ENCODE measurements at regions not wholly inside any gene's neighbourhood (a gene's known extent, or its start where the extent isn't known, plus 50 kb on each side); places are given as distances from the start of the nearest gene placed in this dataset.

GRCh38 chr2:6554466-6554865, 311.2 kb downstream of the CMPK2 start:
- peak; percentile 23 for DNase-seq

- peak; percentile 10 for DNase-seq
Observed at GRCh38 chr2:6556755-6557154, 309.0 kb downstream of the CMPK2 start.

- DNase-seq, result no peak
Observed at GRCh38 chr2:6557737-6558136, 308.0 kb downstream of the CMPK2 start.

- no peak for DNase-seq
Observed at GRCh38 chr2:6562771-6563170, 302.9 kb downstream of the CMPK2 start.

GRCh38 chr2:6564326-6564725, 301.4 kb downstream of the CMPK2 start:
- no peak for DNase-seq

GRCh38 chr2:6574121-6574520, 291.6 kb downstream of the CMPK2 start:
- DNase-seq, result no peak

GRCh38 chr2:6576302-6576701, 289.4 kb downstream of the CMPK2 start:
- DNase-seq, result no peak

GRCh38 chr2:6577960-6578359, 287.7 kb downstream of the CMPK2 start:
- DNase-seq, result no peak

- DNase-seq, result no peak
Observed at GRCh38 chr2:6578416-6578815, 287.3 kb downstream of the CMPK2 start.

- DNase-seq, result no peak
Observed at GRCh38 chr2:6579281-6579680, 286.4 kb downstream of the CMPK2 start.

GRCh38 chr2:6580982-6581381, 284.7 kb downstream of the CMPK2 start:
- no peak for DNase-seq

- DNase-seq, result no peak
Observed at GRCh38 chr2:6589150-6589549, 276.6 kb downstream of the CMPK2 start.

GRCh38 chr2:6590442-6590841, 275.3 kb downstream of the CMPK2 start:
- DNase-seq, result no peak

GRCh38 chr2:6602471-6602870, 263.2 kb downstream of the CMPK2 start:
- DNase-seq, result no peak

- no peak for DNase-seq
Observed at GRCh38 chr2:6605836-6606505, 259.7 kb downstream of the CMPK2 start.

- no peak for DNase-seq
Observed at GRCh38 chr2:6617794-6618193, 247.9 kb downstream of the CMPK2 start.

GRCh38 chr2:6618201-6618600, 247.5 kb downstream of the CMPK2 start:
- DNase-seq, result no peak

GRCh38 chr2:6623746-6624145, 242.0 kb downstream of the CMPK2 start:
- DNase-seq, result no peak

GRCh38 chr2:6626401-6627012, 239.2 kb downstream of the CMPK2 start:
- no peak for DNase-seq

- DNase-seq, result no peak
Observed at GRCh38 chr2:6627316-6627715, 238.4 kb downstream of the CMPK2 start.

- no peak for DNase-seq
Observed at GRCh38 chr2:6630209-6630608, 235.5 kb downstream of the CMPK2 start.

GRCh38 chr2:6635296-6635695, 230.4 kb downstream of the CMPK2 start:
- no peak for DNase-seq

- no peak for DNase-seq
Observed at GRCh38 chr2:6637330-6637729, 228.4 kb downstream of the CMPK2 start.

GRCh38 chr2:6639929-6640620, 225.6 kb downstream of the CMPK2 start:
- no peak for DNase-seq

All from NCI-H2029 (cell line).